HG03280 (cell line): ENCODE measurements at regions not wholly inside any gene's neighbourhood (a gene's known extent, or its start where the extent isn't known, plus 50 kb on each side); places are given as distances from the start of the nearest gene placed in this dataset.
"Not testable (repeated sequence)": the region's sequence is repeated elsewhere in the genome, so short reads cannot be mapped to it uniquely, and the experiment has no call there.

Source experiments
- ATAC-seq: cut with Tn5 transposase; IDR thresholded peaks from one replicate; pipeline ENCODE4 v1.9.1; 2021; ENCODE audit warnings: mild to moderate bottlenecking, moderate library complexity; ENCODE audit not compliant: unreplicated experiment

- peak; percentile 94 for ATAC-seq
Observed at GRCh38 chr14:38721822-38722431, 381.1 kb downstream of the SEC23A start.

GRCh38 chr14:38718519-38718918 is 384.5 kb downstream of the SEC23A start:
- ATAC-seq, result no peak

GRCh38 chr14:38716926-38717325 is 386.1 kb downstream of the SEC23A start:
- ATAC-seq, result no peak

GRCh38 chr14:38710881-38711280 is 392.2 kb downstream of the SEC23A start:
- ATAC-seq, result no peak

GRCh38 chr14:38710196-38710595 is 392.8 kb downstream of the SEC23A start:
- ATAC-seq, result no peak

- no peak for ATAC-seq
Observed at GRCh38 chr14:38705220-38705619, 397.8 kb downstream of the SEC23A start.

- no peak for ATAC-seq
Observed at GRCh38 chr14:38704220-38704619, 398.8 kb downstream of the SEC23A start.

GRCh38 chr14:38696925-38697324 is 406.1 kb downstream of the SEC23A start:
- ATAC-seq, result no peak

GRCh38 chr14:38693423-38693822 is 409.6 kb downstream of the SEC23A start:
- ATAC-seq, result no peak

- ATAC-seq, result no peak
Observed at GRCh38 chr14:38669027-38669426, 413.1 kb upstream of the CLEC14A start.

GRCh38 chr14:38663382-38663781 is 407.5 kb upstream of the CLEC14A start:
- no peak for ATAC-seq

- no peak for ATAC-seq
Observed at GRCh38 chr14:38662781-38663180, 406.9 kb upstream of the CLEC14A start.

- ATAC-seq, result no peak
Observed at GRCh38 chr14:38646391-38646790, 390.5 kb upstream of the CLEC14A start.

- ATAC-seq, result not testable (repeated sequence)
Observed at GRCh38 chr14:38634913-38635312, 379.0 kb upstream of the CLEC14A start.

GRCh38 chr14:38629412-38629811 is 373.5 kb upstream of the CLEC14A start:
- no peak for ATAC-seq

- no peak for ATAC-seq
Observed at GRCh38 chr14:38627163-38627562, 371.3 kb upstream of the CLEC14A start.

GRCh38 chr14:38623661-38624060 is 367.8 kb upstream of the CLEC14A start:
- ATAC-seq, result no peak

- peak; percentile 51 for ATAC-seq
Observed at GRCh38 chr14:38618514-38618913, 362.6 kb upstream of the CLEC14A start.

- no peak for ATAC-seq
Observed at GRCh38 chr14:38616959-38617358, 361.1 kb upstream of the CLEC14A start.

- ATAC-seq, result no peak
Observed at GRCh38 chr14:38611928-38612327, 356.0 kb upstream of the CLEC14A start.

GRCh38 chr14:38608244-38608643 is 352.4 kb upstream of the CLEC14A start:
- ATAC-seq, result no peak

- ATAC-seq, result no peak
Observed at GRCh38 chr14:38605193-38606114, 349.6 kb upstream of the CLEC14A start.
